ENCODE measurements at regions not wholly inside any gene's neighbourhood (a gene's known extent, or its start where the extent isn't known, plus 50 kb on each side); places are given as distances from the start of the nearest gene placed in this dataset.

DNA sequence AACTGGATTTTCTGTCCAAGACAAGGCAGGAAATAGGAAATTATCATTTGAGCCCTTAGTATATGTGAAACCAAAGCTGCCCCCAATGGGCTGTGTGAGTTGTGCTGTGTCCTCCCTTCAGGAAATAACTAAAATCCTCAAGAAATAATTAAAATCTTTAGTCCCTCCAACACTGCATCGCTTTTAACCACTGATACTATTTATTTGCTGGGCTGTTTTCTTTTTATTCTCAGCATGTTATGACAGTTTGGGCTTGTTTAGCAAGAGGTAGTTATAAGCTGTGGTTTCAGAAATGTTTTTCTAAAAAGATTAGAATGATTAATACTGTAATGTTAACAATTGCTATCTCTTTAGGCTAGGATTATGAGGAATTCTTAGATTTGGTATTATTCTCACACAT, 187.0 kb upstream of the KCNN2 start:
- no peaks in the 10 kb centered on the region for H4K20me1 ChIP-seq (replicated peaks; ENCODE audit: control insufficient read depth, insufficient read depth, low read length)
- POLR2A ChIA-PET: no interaction called here
- intact Hi-C loops (cut with micrococcal nuclease) (no loop called here), in situ Hi-C loops (cut with MboI) (no loop called here)
- no peaks in the 10 kb centered on the region for H3K9me1 ChIP-seq (ENCODE audit: control insufficient read depth, insufficient read depth, low read length)
- H3K36me3 ChIP-seq (ENCODE audit: control insufficient read depth, insufficient read depth, low read length): no peaks in the 10 kb centered on the region
- no peak overlapping the region for H3K4me2 ChIP-seq (ENCODE audit: insufficient read depth, low read length)
- H3K4me3 ChIP-seq: no peak overlapping the region
- ATAC-seq (no peak), FAIRE-seq (no peak), DNase-seq (ENCODE audit: extremely low read depth in 1 of 4, low spot score in 3 of 4) (no peak)
- no peak overlapping the region for H2AFZ ChIP-seq (ENCODE audit: low read depth, low read length)
- H3K9ac ChIP-seq (ENCODE audit: insufficient read depth in 1 of 2, low read depth in 2 of 2, low read length in 2 of 2): no peak overlapping the region
- no TSS peak for BruUV-seq (replicated peaks)
- 0% methylated on average over 1 of the region's 1 CpG for WGBS (ENCODE audit: insufficient coverage, low coverage, missing lambda C conversion rate)
- CTCF ChIA-PET (ENCODE audit: low intra/inter-chr PET ratio): no interaction called here
- no peaks in the 10 kb centered on the region for H3K79me2 ChIP-seq (ENCODE audit: control insufficient read depth, insufficient read depth, low read length)
- H3K9me3 ChIP-seq (replicated peaks; ENCODE audit: control insufficient read depth, insufficient read depth, low read depth, low read length): 0 out of 2 replicates have a peak, but pooled peaks cover 2% of the 10 kb centered on the region
- H3K27me3 ChIP-seq (ENCODE audit: control insufficient read depth in 2 of 2, insufficient read depth in 2 of 2, low read length in 2 of 2): no peaks in the 10 kb centered on the region
- H3K27ac ChIP-seq (ENCODE audit: extremely low read depth, low read depth, low read length): no peak overlapping the region
- no peaks in the 10 kb centered on the region for H3K4me1 ChIP-seq (replicated peaks in 1 of 2; ENCODE audit: control insufficient read depth in 2 of 2, insufficient read depth in 2 of 2, low read length in 2 of 2)
- no peak for TF ChIP-seq CBX1 (IDR thresholded peaks at IDR 0.05; ENCODE audit: low read depth)
- TF ChIP-seq HOXB6 (CRISPR knock-in tag; IDR thresholded peaks at IDR 0.05; ENCODE audit: borderline replicate concordance): no peak
- TF ChIP-seq ELF2 (CRISPR knock-in tag; IDR thresholded peaks at IDR 0.05): no peak
- TF ChIP-seq, protein P1, sequence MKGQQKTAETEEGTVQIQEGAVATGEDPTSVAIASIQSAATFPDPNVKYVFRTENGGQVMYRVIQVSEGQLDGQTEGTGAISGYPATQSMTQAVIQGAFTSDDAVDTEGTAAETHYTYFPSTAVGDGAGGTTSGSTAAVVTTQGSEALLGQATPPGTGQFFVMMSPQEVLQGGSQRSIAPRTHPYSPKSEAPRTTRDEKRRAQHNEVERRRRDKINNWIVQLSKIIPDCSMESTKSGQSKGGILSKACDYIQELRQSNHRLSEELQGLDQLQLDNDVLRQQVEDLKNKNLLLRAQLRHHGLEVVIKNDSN (CRISPR knock-in tag; IDR thresholded peaks at IDR 0.05): no peak
- no peak for TF ChIP-seq SMAD2 (IDR thresholded peaks at IDR 0.05; ENCODE audit: low read depth, low read length)
- no peak for TF ChIP-seq POLR2AphosphoS5 (IDR thresholded peaks at IDR 0.05; ENCODE audit: control insufficient read depth, insufficient read depth, low read depth, low read length)
- TF ChIP-seq, protein P2, sequence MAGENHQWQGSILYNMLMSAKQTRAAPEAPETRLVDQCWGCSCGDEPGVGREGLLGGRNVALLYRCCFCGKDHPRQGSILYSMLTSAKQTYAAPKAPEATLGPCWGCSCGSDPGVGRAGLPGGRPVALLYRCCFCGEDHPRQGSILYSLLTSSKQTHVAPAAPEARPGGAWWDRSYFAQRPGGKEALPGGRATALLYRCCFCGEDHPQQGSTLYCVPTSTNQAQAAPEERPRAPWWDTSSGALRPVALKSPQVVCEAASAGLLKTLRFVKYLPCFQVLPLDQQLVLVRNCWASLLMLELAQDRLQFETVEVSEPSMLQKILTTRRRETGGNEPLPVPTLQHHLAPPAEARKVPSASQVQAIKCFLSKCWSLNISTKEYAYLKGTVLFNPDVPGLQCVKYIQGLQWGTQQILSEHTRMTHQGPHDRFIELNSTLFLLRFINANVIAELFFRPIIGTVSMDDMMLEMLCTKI (IDR thresholded peaks at IDR 0.05; ENCODE audit: partially characterized antibody): no peak
- no peak for TF ChIP-seq SIRT6 (IDR thresholded peaks at IDR 0.05; ENCODE audit: low read depth, low read length)
- no peak for TF ChIP-seq SP2 (IDR thresholded peaks at IDR 0.05; ENCODE audit: extremely low read depth, low read depth, low read length, poor library complexity, severe bottlenecking)
- TF ChIP-seq, protein P3, sequence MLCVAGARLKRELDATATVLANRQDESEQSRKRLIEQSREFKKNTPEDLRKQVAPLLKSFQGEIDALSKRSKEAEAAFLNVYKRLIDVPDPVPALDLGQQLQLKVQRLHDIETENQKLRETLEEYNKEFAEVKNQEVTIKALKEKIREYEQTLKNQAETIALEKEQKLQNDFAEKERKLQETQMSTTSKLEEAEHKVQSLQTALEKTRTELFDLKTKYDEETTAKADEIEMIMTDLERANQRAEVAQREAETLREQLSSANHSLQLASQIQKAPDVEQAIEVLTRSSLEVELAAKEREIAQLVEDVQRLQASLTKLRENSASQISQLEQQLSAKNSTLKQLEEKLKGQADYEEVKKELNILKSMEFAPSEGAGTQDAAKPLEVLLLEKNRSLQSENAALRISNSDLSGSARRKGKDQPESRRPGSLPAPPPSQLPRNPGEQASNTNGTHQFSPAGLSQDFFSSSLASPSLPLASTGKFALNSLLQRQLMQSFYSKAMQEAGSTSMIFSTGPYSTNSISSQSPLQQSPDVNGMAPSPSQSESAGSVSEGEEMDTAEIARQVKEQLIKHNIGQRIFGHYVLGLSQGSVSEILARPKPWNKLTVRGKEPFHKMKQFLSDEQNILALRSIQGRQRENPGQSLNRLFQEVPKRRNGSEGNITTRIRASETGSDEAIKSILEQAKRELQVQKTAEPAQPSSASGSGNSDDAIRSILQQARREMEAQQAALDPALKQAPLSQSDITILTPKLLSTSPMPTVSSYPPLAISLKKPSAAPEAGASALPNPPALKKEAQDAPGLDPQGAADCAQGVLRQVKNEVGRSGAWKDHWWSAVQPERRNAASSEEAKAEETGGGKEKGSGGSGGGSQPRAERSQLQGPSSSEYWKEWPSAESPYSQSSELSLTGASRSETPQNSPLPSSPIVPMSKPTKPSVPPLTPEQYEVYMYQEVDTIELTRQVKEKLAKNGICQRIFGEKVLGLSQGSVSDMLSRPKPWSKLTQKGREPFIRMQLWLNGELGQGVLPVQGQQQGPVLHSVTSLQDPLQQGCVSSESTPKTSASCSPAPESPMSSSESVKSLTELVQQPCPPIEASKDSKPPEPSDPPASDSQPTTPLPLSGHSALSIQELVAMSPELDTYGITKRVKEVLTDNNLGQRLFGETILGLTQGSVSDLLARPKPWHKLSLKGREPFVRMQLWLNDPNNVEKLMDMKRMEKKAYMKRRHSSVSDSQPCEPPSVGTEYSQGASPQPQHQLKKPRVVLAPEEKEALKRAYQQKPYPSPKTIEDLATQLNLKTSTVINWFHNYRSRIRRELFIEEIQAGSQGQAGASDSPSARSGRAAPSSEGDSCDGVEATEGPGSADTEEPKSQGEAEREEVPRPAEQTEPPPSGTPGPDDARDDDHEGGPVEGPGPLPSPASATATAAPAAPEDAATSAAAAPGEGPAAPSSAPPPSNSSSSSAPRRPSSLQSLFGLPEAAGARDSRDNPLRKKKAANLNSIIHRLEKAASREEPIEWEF (CRISPR knock-in tag; IDR thresholded peaks at IDR 0.05): no peak
- TF ChIP-seq RFX1 (IDR thresholded peaks at IDR 0.05): no peak
- TF ChIP-seq MITF (IDR thresholded peaks at IDR 0.05): no peak
- TF ChIP-seq HBP1 (CRISPR knock-in tag; IDR thresholded peaks at IDR 0.05): no peak
